Astrocyte (in vitro differentiated cells and primary cell): ENCODE measurements at regions not wholly inside any gene's neighbourhood (a gene's known extent, or its start where the extent isn't known, plus 50 kb on each side); places are given as distances from the start of the nearest gene placed in this dataset.
"Not testable (repeated sequence)": the region's sequence is repeated elsewhere in the genome, so short reads cannot be mapped to it uniquely, and the experiment has no call there.

ENCODE experiments used
- DNase-seq: peaks from one replicate; pipeline ENCODE4 v3.0.0-alpha.2; 2010; ENCODE audit warnings: low read depth
- FAIRE-seq: peaks from 2 replicates; lab custom pipeline; 2011; peaks lifted over from hg19 to GRCh38; lab: Jason Lieb, UNC
- H2AFZ ChIP-seq: 2 replicates; pipeline ENCODE4 v1.6.0; 2012; ENCODE audit warnings: low read depth, low read length, inconsistent platforms
- H3K27ac ChIP-seq: 2 replicates; pipeline ENCODE4 v1.5.1; 2011; ENCODE audit warnings: low read depth, low read length, inconsistent platforms
- H3K27me3 ChIP-seq: 2 replicates; pipeline ENCODE4 v1.6.0; 2011; ENCODE audit warnings: low read length, inconsistent platforms; ENCODE audit not compliant: insufficient read depth
- H3K36me3 ChIP-seq: 2 replicates; pipeline ENCODE4 v1.5.1; 2011; ENCODE audit warnings: low read length, inconsistent platforms; ENCODE audit not compliant: insufficient read depth
- H3K4me1 ChIP-seq: 2 replicates; pipeline ENCODE4 v1.5.1; 2011; ENCODE audit warnings: low read length, inconsistent platforms; ENCODE audit not compliant: insufficient read depth
- H3K4me2 ChIP-seq: 2 replicates; pipeline ENCODE4 v1.6.0; 2012; ENCODE audit warnings: low read length, inconsistent platforms
- H3K4me3 ChIP-seq: 2 replicates; pipeline ENCODE4 v1.5.1; 2011; ENCODE audit warnings: low read depth, mild to moderate bottlenecking, low read length, inconsistent platforms; ENCODE audit not compliant: insufficient read depth
- H3K79me2 ChIP-seq: 2 replicates; pipeline ENCODE4 v1.6.0; 2012; ENCODE audit warnings: mild to moderate bottlenecking, low read length, inconsistent platforms; ENCODE audit not compliant: insufficient read depth
- H3K9ac ChIP-seq: 2 replicates; pipeline ENCODE4 v1.6.0; 2012; ENCODE audit warnings: mild to moderate bottlenecking, low read length, inconsistent platforms
- H3K9me3 ChIP-seq: 2 replicates; pipeline ENCODE4 v1.5.1; 2012; ENCODE audit warnings: low read depth, mild to moderate bottlenecking, low read length, inconsistent platforms; ENCODE audit not compliant: insufficient read depth
- H4K20me1 ChIP-seq: 2 replicates; pipeline ENCODE4 v1.6.0; 2012; ENCODE audit warnings: low read length, inconsistent platforms; ENCODE audit not compliant: insufficient read depth
- H3K27ac Mint-ChIP-seq: one replicate; pipeline ENCODE4 v1.8.0; 2021; ENCODE audit warnings: mild to moderate bottlenecking, mixed read lengths; ENCODE audit not compliant: unreplicated experiment
- H3K27me3 Mint-ChIP-seq: one replicate; pipeline ENCODE4 v1.8.0; 2021; ENCODE audit warnings: low read depth, mixed read lengths; ENCODE audit not compliant: unreplicated experiment
- H3K36me3 Mint-ChIP-seq: one replicate; pipeline ENCODE4 v1.8.0; 2021; ENCODE audit warnings: low read depth, mixed read lengths; ENCODE audit not compliant: unreplicated experiment
- H3K4me1 Mint-ChIP-seq: one replicate; pipeline ENCODE4 v1.8.0; 2021; ENCODE audit warnings: low read depth, mixed read lengths; ENCODE audit not compliant: unreplicated experiment
- H3K4me3 Mint-ChIP-seq: one replicate; pipeline ENCODE4 v1.8.0; 2021; ENCODE audit warnings: mild to moderate bottlenecking, moderate library complexity, mixed read lengths; ENCODE audit not compliant: unreplicated experiment
- H3K9me3 Mint-ChIP-seq: one replicate; pipeline ENCODE4 v1.8.0; 2021; ENCODE audit warnings: mild to moderate bottlenecking, mixed read lengths; ENCODE audit not compliant: unreplicated experiment
- EZH2 ChIP-seq: IDR thresholded peaks from 2 replicates; pipeline ENCODE4 v1.6.1; 2012; ENCODE audit warnings: mild to moderate bottlenecking, low read length, inconsistent platforms; ENCODE audit not compliant: insufficient read depth
- TF ChIP-seq, protein P1 (sequence below): IDR thresholded peaks from 2 replicates; pipeline ENCODE4 v1.5.1; 2011; ENCODE audit warnings: low read depth, mild to moderate bottlenecking, inconsistent platforms, low read length, moderate library complexity; ENCODE audit not compliant: insufficient read depth

DNA sequence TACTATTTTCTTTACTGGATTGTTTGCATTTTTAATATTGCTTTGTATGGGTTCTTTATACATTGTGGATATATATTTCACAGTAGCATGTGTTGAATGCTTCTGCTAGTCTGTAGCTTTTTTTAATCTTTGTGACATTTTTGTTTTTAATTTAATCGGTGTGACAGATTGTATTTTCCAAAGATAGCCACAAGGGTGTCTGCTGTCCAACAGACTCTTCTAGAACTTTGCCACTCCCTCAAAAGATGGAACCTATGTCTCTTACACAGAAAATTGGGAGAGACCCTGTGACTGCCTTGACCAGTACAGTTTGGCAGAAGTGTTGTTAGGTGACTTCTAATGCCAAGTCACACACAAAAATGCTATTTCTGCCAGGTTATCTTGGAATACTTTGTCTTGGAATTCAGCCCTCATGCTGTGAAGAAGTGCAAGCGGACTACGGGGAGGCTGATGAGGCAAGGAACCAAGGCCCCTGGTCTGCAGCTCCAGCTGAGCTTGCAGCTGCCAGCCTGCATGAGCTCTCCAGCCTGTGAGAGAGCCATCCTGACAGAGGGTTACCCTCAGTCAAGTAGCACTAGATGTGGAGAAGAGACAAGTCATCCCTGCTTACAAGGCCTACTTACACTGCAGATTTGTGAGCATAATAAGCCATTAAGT, 110.8 kb downstream of the TDRD15 start:
- Mint-ChIP-seq H3K9me3 (no peaks in the 10 kb centered on the region), H3K27me3 (peaks cover 5% of the 10 kb centered on the region), H3K36me3 (no peaks in the 10 kb centered on the region), H3K4me3 (no peak overlapping the region), H3K27ac (no peak overlapping the region), H3K4me1 (no peaks in the 10 kb centered on the region)
- Histone ChIP-seq H3K9me3 (no peaks in the 10 kb centered on the region), H4K20me1 (no peaks in the 10 kb centered on the region), H3K36me3 (no peaks in the 10 kb centered on the region), H3K27me3 (no peaks in the 10 kb centered on the region), H3K4me1 (no peaks in the 10 kb centered on the region), H3K9ac (no peak overlapping the region), H3K4me3 (no peak overlapping the region), H3K27ac (no peak overlapping the region), H3K79me2 (no peaks in the 10 kb centered on the region), H3K4me2 (no peak overlapping the region), H2AFZ (no peak overlapping the region)
- DNase-seq (no peak), FAIRE-seq (no peak)
- TF ChIP-seq, protein P1, sequence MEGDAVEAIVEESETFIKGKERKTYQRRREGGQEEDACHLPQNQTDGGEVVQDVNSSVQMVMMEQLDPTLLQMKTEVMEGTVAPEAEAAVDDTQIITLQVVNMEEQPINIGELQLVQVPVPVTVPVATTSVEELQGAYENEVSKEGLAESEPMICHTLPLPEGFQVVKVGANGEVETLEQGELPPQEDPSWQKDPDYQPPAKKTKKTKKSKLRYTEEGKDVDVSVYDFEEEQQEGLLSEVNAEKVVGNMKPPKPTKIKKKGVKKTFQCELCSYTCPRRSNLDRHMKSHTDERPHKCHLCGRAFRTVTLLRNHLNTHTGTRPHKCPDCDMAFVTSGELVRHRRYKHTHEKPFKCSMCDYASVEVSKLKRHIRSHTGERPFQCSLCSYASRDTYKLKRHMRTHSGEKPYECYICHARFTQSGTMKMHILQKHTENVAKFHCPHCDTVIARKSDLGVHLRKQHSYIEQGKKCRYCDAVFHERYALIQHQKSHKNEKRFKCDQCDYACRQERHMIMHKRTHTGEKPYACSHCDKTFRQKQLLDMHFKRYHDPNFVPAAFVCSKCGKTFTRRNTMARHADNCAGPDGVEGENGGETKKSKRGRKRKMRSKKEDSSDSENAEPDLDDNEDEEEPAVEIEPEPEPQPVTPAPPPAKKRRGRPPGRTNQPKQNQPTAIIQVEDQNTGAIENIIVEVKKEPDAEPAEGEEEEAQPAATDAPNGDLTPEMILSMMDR, result no peak
- no peak for TF ChIP-seq EZH2

GRCh38 chr2:21239749-21240148, 116.0 kb downstream of the TDRD15 start:
- FAIRE-seq, H3K9me3 Mint-ChIP-seq, H3K27ac Mint-ChIP-seq: not testable (repeated sequence)

GRCh38 chr2:21244161-21244560, 120.4 kb downstream of the TDRD15 start:
- no peaks in the 10 kb centered on the region for H3K79me2 ChIP-seq
- H3K36me3 ChIP-seq, result no peaks in the 10 kb centered on the region
- no peak overlapping the region for H3K27ac Mint-ChIP-seq
- no peak overlapping the region for H3K4me2 ChIP-seq
- H3K27me3 ChIP-seq, result no peaks in the 10 kb centered on the region
- H4K20me1 ChIP-seq, result no peaks in the 10 kb centered on the region
- TF ChIP-seq EZH2, result no peak
- TF ChIP-seq, protein P1, result no peak
- DNase-seq (no peak), FAIRE-seq (no peak)
- H3K9me3 ChIP-seq, result no peaks in the 10 kb centered on the region
- no peaks in the 10 kb centered on the region for H3K4me1 ChIP-seq
- peaks cover 4% of the 10 kb centered on the region for H3K9me3 Mint-ChIP-seq
- H3K4me3 Mint-ChIP-seq, result no peak overlapping the region
- no peak overlapping the region for H2AFZ ChIP-seq
- no peak overlapping the region for H3K27ac ChIP-seq
- no peak overlapping the region for H3K4me3 ChIP-seq
- H3K9ac ChIP-seq, result no peak overlapping the region
- H3K27me3 Mint-ChIP-seq, result peaks cover 2% of the 10 kb centered on the region
- no peaks in the 10 kb centered on the region for H3K4me1 Mint-ChIP-seq
- no peaks in the 10 kb centered on the region for H3K36me3 Mint-ChIP-seq

More at GRCh38 chr2:21239749-21240148, 116.0 kb downstream of the TDRD15 start:
- not testable (repeated sequence) for H4K20me1 ChIP-seq, H3K9me3 ChIP-seq, H3K4me3 Mint-ChIP-seq, H3K36me3 Mint-ChIP-seq, H3K4me1 ChIP-seq, H3K27me3 ChIP-seq, H3K36me3 ChIP-seq, H3K27me3 Mint-ChIP-seq, H3K4me1 Mint-ChIP-seq, DNase-seq, H3K79me2 ChIP-seq, H3K9ac ChIP-seq, H3K27ac ChIP-seq, H3K4me3 ChIP-seq, H3K4me2 ChIP-seq, H2AFZ ChIP-seq
